DMS79 (cell line): ENCODE measurements at regions not wholly inside any gene's neighbourhood (a gene's known extent, or its start where the extent isn't known, plus 50 kb on each side); places are given as distances from the start of the nearest gene placed in this dataset.

ENCODE experiments used
- DNase-seq: peaks from one replicate; lab custom pipeline; 2025; lab: John Stamatoyannopoulos, UW

DNA sequence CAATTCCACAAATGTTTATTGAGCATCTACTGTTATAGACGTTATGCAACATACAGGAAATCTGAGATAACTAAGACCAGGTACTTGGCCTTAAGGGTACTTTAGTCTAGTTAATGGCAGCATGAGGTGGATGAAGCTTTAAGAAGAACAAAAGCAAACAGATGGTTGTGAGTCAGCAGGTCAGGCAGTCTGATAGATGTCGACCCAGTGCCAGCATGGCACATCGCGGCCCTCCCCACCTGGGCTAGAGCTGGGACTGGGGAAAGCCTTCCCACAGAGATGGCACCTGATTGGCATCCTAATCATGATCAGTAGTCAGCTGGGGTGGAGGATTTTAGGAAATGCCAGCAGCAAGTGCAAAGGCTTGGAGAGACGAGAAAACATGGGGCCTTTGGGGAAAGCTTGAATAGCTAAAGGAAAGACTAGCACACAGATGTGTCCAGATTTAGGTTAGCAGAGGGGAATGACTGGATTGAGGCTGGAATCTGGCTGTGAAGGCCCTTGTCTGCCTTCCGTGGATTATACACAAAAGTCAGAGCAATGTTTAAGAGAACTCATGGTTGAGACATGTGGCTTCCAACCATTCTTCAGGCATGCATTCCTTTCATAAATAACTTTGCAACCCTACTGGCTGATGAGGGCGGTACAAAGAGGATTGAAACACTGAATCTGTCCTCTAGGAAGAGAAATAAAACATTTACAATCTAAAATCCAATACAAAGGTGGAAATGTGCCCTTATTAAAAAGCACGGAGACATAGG, 395.4 kb upstream of the WWC1 start:
- DNase-seq = no peak

DNA sequence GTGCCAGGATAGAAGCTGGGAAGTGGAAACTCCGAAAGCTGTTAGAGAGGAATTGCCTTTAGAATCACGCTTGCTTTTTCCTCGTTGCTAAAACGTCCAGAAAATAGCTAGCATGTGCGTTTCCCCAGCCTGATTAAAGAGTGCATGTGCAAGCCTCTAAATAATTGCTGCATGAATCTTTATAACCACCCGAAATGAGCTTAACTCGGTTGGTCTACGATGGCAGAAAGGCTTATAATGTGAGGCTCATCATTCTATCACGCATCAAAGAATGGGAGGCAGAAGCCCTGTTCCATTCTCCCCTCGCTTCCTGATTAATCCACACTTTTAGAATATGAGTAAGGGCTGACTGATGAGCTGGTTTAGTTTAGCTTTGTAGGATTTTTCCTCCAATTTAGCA, 394.6 kb upstream of the WWC1 start:
- no peak for DNase-seq

DNA sequence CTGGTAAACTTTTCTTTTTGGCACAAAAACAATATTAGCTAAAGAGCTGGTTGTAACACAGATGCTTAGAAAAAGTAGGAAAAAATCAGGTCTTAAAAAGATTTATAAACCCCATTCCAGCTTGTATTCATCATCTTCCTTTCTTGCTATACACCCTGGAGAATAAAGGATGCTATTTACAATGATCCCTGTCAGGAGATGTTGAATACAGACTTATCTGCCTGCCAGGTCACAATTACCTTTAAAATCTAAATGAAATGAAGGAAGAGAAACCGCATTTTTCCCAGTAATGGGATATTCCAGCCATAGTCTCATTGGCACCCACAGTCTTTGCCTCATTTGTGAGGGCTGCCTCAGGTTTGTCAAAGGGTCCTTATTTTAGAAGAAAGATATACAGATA, 394.1 kb upstream of the WWC1 start:
- no peak for DNase-seq

DNA sequence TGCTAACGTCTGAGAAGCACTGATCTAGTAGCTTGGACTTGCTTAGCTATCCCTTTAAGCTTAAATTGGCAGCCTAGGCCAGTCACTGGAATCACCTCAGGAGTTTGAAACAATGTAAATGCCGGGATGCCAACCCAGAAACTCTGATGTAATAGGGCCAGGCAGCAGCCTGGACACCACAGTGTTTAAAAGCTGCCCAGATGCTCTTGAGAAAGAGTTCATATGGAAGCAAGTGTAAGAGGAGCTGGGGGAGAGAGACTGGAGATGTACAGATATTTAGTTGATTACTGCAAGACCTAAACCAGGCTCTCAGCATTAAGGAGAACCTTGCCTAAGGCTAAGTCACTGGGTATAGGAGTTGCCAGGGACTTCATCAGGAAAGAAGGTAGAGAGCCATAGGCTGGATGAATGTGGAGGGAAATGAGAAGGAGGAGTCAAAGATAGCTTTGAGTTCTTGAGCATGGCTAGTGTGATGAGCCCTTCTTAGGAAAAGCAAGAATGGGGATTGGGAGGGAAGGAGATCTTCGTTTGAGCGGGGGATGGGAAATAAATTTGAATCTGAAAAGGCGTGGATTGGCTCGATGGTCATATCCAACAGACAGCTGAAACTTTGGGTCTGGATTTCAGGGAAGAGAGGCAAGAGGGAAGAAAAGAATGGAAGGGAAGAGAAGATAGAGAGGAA, 392.9 kb upstream of the WWC1 start:
- DNase-seq = no peak

DNA sequence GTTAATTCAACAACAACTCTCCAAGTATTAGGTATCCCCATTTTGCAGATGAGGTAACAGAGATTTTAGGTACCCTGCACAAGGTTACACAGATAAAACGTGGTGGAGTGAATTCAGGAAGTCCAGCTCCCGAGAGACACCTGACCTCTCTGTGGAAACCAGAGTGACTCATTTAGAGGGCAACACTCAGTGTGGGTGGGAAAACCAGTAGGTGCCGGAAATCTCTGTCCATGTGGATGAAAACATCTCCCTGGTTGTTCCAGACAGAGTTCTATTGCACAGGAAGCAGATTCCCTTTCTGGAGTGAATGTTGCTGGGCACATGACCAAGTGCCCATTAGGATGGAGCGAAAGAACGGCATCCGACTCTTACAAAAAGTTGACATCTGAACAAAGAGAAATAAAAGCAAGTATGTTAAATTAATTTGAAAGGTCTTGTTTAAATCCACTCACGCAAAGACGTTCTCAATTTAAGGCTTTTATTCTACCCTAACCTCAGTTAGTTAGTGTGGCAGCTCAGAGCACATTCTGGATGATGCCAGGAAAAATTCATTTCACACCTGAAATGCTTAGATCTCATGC, 391.9 kb upstream of the WWC1 start:
- DNase-seq = no peak

DNA sequence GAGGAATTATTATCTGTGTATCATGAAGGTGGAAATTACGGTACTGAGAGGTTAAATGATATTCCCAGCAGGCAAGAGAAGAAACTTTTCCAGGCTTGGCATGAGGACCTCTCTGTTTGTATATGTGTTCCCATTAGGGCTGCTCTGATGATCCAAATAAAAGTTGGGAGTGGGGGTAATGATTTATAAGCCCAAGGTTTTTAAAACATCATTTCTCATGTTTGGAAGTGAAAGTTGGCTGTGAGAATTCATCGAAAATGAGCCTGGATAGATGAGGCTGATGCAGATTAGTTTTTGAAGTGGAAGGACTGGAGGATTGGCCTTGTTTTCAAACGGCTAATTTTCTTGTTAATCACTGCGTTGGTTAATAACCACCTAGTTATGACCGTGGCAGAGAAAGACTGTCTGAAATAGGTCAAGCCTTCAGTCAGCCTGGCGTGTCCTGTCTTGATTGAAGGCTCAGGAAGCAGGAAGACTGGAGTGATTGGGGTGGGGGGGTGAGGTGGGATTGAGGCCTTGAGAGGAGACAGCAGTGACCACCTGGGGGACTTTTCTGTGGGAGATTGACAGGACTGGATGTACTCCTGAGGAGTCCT, 391.0 kb upstream of the WWC1 start:
- no peak for DNase-seq

DNA sequence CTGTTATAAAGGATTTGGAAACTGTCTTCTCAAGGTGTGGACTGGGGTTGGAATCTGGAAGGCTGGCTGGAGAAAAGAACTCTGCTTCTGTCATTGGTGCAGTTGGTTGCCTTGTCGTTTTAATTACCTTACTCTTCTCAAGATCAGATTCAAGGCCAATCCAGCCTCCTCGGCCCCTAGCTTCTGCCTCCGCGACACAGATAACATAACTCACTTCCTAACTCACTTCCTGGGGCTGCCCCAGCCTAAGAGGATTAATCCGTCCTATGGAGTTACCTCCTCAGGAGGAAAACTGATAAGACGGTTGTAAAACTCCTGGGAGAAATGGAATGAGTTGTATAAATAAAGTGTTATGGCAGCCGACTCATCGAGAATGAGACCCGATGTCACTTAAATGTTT, 389.1 kb upstream of the WWC1 start:
- DNase-seq = no peak

DNA sequence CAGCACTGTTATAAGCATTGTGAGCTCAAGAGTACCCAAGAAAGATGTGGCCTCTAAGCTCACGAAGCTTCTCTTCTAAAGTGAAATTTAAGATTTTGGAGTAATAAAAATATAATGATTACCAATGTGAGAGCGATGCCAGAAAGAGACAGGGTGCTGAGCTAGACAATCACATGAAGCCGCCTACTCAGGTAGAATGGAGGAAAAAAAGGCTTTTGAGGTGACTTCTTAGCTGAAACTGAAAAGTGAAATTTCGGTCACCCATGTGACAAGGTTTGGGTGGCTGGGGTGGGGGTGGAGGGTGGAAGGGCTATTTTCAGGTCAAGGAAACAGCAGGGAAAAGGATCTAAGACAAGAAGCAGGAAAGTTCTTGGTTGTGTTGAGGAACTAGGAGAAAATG, 388.2 kb upstream of the WWC1 start:
- no peak for DNase-seq

DNA sequence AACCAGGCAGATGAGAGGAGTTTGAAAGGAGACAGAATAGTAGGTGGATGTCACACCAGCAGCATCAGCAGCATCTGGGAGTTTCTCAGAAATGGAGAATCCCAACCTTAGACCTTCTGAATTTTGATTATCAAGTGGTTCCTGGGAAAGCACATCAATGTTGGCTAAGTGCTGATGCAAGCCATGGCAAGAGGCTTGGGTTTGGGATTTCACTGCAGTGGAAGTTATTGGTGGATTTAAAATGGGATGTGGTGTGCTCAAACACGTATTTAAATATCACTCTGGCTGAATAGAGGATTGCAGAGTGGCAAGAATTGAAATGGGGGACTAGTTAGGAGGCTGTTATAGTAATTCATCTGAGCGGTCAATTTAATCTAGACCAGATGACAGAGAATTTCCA, 387.8 kb upstream of the WWC1 start:
- DNase-seq = no peak

DNA sequence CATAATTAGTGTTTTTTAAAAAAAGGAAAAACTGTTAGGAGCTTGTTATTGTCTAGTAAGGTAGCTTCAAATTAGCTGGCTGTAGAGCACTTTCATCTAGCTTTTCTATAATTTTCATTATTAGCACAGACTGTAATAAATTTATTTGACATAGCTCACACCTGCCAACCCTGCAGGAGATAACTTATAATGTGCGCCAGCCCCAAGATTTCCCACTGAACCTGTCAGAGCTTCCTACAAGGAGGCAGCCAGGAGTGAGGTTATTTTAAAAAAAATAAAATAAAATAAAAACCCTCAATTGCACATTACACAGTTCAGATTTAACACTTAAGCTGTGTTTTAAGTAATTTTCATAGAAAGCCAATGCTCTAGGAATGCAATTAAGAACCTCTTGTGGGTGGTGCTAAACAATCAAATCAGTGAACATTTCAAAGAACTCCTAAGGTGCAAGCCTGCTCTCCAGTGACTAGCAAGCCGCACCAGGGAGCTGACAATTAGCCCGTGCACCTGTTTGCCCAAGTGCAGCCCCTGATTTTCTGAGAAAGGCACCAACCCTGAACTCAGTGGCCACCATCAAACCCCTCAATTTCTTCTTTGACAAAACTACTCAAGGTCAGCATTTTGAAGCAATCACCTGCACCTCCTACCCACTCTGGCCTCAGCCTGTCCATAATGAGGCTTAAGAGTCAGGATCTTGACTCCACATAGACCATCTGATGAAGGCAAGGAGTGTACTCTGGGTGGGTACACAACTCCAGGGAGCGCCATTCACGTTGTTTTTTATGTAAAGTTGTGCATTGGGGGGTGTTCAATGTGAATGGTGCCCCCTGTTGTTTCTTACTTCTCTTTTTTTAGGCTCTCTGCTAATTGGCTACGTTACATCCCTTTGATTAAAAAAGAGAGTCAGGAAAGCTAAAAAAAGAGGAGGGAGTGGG, 385.3 kb upstream of the WWC1 start:
- no peak for DNase-seq

DNA sequence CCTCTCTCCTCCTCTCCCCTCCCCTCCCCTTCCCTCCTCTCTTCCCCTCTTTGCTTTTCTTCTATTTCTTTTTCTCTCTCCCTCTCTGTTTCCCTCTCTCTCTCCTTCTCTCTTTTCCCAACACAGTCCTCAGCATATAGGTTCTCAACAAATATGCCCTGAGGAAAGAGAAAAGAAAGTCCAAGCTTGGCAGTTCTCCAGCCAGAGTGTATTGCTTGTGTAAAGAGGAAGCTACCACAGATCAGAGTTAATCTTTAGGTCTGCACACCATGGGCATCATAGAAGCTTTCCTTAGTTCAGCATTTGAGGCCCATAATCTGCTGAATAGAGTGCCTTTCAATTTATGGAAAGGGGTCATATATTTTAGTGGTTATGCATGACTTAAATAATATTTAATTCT, 382.8 kb upstream of the WWC1 start:
- no peak for DNase-seq

DNA sequence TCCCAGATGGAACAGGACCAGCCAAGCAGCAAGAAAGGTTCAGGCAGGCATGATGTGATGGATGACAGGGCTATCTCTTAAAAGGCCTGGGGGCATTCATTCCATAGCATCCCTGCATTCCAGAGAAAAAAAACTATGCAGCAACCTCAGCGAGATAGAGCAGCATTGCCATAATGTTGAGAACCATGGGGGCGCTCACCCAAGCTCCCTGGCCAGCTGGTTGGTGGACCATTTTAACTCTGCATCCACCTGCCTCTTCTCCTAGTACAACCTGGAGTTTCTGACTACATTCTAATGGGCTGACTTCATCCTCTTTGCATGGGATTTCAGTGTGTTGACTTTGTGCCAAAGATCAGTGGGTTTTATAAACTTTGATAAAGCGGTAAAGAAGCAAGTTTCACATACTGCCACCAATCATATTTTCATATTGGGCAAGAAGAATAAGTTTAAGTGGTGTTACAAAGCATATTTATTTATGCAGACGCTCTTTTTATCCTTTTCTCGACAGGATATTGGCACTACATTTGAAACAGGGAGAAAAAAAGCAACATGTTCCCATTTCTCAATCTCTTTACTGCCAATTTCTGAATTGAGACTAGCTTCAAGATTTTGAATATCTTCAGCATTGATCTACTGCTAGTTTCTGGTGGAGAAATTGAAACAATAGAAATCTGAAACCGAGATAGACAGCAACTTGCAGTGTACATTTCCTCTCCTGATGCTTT, 378.3 kb upstream of the WWC1 start:
- DNase-seq = no peak

DNA sequence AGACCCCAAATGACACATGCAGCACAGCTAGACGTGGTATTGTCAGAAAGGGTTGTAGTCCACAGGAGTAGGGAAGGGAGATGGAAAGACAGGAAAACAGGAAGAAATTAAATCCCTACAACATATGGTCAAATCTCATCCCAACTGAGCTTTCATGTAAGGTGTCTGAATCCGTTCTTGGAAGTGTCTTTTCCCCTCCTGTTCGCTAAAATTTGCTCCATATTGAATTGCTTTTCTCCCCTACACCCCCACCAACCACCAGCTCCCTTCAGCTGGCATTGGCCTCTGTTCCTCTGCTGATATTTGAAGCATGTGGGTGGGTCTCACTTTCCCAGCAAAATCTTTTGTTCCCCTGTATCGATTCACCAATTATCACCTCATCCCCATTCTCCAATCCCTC, 376.2 kb upstream of the WWC1 start:
- DNase-seq = no peak

DNA sequence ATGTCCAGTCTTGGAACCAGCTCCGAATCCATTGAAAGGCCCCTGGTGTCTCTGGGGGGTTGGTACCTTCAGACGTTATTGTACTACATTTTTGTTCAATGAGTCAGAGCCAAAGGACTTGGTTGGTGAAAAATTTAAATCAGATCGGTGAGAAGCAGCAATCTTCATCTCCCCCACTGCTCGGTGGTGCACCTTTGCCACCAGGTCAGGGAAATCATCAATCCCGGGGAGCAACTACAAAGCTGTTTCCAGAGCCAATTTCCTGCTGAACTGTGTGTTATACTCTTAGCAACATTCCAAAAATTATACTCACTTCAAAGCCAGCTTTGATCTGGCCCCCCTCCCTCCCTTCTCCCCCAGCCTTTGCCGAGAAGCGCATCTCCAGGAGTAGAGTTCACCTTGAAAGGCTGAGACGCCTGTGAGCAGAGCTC, 375.2 kb upstream of the WWC1 start:
- no peak for DNase-seq

DNA sequence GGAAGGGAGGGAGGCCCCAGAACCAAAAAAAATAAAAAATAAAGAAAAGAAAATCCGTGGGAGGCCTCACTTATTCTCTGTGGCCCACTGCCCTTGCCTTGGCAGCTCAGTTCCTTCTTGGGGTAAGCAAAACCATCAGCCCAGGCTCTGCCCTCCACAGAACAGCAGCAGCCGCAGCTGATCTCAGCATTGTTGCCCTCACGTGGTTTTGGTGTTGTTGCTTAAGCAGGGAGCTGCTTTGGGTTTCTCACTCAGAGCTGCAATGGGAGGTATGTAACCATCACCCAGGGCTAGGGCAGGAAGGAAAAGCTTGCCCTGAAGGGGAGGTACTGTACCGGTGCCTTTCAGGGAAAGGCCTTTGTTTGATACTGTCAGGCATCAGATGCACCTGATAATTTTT, 374.7 kb upstream of the WWC1 start:
- DNase-seq = no peak

DNA sequence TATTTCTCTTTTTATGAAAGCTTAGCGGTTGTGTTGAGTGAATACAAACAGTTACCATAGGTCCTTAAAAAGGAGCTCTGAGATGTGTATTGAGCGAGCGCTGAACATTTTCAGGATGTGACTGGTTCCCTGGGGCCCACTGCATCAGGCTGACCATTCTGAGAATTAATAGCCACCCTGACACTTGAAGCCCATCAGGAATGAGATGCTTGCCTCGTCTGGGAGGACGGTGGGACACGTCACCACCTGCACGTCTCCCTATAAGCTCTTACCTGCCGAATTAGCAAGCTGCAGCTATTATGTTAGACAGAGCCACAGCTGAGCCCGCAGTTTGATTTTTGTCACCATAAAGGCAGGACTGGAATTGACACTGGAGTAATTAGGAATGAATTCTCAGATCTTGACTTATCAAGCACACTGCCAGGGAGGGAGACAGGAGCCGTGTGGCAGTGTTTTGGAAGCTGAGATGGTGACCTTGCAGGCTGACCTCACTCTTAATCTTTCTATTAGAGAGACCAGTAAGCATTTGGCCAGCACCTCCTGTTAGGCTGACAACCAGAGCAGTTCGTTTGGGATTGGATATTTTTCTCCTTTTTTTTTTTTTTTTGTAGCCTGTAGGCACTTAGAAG, 373.1 kb upstream of the WWC1 start:
- no peak for DNase-seq

DNA sequence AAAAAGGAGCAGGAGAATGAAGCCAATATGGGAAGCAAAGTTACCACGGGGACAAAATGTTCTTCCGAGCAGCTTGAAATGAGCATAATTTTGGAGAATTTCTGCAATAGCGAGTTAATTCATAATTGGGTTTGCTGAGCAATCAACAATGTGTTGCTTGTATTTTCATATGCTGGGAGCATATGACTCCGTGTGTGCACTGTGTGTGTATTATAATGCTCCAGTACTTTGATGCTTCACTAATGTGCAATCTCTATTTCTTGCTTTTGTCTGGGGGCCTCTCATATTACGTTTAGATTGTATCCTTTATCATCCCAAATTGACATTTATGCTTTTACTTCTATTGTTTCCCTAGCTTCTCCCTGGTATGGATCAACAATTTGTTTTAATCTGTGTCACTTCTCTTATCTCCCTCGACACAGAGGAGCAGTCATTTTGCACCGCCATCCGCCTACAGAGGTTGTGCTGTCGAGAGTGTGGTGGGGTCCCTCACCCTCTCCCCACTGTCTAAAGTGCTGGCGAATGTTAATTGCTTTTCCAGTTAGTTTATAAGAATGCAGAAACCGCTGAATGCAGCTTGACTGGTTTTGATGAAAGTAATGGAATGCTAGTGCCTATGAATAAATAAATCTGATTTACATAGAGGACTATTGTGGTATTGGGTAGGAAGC, 372.5 kb upstream of the WWC1 start:
- no peak for DNase-seq

DNA sequence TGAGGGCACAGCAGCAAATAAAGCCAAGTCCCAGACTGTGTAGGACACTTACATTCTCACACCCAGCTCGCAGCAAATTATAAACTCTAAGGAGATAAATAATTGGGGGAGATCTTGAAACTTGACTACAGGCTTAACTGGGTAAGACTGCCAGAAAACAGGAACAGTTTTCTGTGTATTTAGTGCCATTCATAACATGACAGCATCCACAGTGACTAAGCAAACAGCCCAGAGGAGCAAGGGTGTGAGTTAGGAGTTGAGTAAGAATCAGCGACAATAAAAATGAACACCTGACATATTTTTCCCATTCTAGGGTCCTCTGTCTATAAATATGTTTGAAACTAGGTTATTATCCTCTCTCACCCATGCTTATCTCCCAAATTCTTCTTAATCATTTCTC, 370.9 kb upstream of the WWC1 start:
- DNase-seq = no peak

DNA sequence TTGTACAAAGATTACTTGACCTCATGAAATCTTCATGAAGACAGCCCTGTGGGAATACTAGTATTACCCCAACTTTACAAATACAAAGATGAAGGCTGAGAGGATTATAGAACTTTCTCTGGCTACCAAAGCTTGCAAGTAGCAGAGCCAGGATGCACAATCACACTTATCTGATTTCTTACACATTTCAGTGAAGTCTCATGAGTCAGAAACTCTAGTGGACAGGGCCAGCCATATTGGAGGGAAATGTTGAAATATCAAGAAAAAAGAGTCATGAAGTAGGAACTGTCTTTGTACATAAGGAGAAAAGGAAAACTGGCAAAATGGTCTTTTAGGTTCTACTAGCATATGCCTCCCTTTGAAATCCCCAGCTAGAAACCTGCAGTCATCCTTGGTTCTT, 369.6 kb upstream of the WWC1 start:
- no peak for DNase-seq

DNA sequence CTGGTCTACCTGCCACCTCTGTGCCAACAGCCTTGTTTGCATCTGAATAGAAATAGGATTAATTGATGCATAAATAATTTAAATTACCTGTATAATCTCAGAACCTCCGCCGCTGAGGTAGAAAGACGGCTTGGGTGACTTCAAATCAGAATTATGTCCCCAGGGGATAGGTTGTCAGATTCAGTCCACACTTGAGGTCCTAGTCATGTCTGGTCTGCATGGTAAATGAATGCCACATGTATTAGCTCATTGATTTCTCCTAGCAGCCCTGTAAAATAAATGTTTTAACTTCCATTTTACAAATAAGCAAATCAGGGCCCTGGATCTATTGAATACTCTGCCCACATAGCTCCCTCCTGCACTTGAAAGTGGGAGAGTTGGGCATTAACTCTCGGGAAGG, 368.0 kb upstream of the WWC1 start:
- no peak for DNase-seq
